Keratinocyte (primary cell): ENCODE measurements at regions not wholly inside any gene's neighbourhood (a gene's known extent, or its start where the extent isn't known, plus 50 kb on each side); places are given as distances from the start of the nearest gene placed in this dataset.

Experiments
- EZH2 ChIP-seq: IDR thresholded peaks from one replicate; pipeline ENCODE4 v1.6.1; 2012; ENCODE audit warnings: inconsistent platforms, mild to moderate bottlenecking, low read length, moderate library complexity
- TF ChIP-seq, protein P1 (sequence below), 3 experiments: IDR thresholded peaks in 1 of 3; conservative IDR thresholded peaks in 1 of 3; optimal IDR thresholded peaks in 1 of 3; 2 replicates in 2 of 3; 3 replicates in 1 of 3; pipeline versions ENCODE3 to v1.5.1; 2011; ENCODE audit warnings: low read length in 3 of 3, mild to moderate bottlenecking in 3 of 3, moderate library complexity in 2 of 3, control low read depth in 1 of 3, inconsistent platforms in 1 of 3; ENCODE audit not compliant: insufficient read depth in 2 of 3; ENCODE audit errors: extremely low read depth in 1 of 3

DNA sequence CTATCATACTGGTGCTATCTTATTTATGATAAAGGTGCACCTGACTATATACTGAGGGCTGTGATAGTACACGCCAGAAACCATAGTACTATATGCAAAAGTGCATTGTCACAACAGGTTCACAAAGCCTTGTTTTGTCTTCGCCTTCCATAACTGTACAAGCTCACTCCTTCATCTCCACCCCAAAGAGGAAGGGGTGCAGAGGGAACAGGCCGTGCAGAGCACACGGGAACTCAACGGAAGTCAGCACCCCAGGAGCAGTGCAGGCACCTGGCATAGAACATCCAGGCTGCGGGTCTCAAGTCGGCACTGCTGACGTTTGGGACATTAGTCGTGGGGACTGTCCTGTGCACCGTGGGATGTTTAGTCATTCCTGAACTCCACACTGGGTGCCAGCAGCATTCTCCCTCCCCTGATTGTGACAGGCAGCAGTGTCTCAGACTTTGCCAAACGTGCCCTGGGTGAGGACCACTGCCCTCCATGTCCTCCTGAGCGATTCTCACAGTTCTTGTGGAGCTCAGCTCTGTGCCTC, 99.7 kb downstream of the PXDC1 start:
- TF ChIP-seq, protein P1, sequence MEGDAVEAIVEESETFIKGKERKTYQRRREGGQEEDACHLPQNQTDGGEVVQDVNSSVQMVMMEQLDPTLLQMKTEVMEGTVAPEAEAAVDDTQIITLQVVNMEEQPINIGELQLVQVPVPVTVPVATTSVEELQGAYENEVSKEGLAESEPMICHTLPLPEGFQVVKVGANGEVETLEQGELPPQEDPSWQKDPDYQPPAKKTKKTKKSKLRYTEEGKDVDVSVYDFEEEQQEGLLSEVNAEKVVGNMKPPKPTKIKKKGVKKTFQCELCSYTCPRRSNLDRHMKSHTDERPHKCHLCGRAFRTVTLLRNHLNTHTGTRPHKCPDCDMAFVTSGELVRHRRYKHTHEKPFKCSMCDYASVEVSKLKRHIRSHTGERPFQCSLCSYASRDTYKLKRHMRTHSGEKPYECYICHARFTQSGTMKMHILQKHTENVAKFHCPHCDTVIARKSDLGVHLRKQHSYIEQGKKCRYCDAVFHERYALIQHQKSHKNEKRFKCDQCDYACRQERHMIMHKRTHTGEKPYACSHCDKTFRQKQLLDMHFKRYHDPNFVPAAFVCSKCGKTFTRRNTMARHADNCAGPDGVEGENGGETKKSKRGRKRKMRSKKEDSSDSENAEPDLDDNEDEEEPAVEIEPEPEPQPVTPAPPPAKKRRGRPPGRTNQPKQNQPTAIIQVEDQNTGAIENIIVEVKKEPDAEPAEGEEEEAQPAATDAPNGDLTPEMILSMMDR (optimal IDR thresholded peaks at IDR 0.05 in 1 of 3, IDR thresholded peaks at IDR 0.05 in 1 of 3, conservative IDR thresholded peaks at IDR 0.05 in 1 of 3; ENCODE audit: extremely low read depth in 1 of 3, insufficient read depth in 2 of 3, low read length in 3 of 3) = no peak
- no peak for TF ChIP-seq EZH2
